NCI-H187 treated with DMSO at 0.1 percent for 48 hours (cell line): ENCODE measurements at regions not wholly inside any gene's neighbourhood (a gene's known extent, or its start where the extent isn't known, plus 50 kb on each side); places are given as distances from the start of the nearest gene placed in this dataset.
"Not testable (repeated sequence)": the region's sequence is repeated elsewhere in the genome, so short reads cannot be mapped to it uniquely, and the experiment has no call there.

Experiments used
- DNase-seq: peaks from one replicate; lab custom pipeline; 2025; lab: John Stamatoyannopoulos, UW

- no peak for DNase-seq
Observed at GRCh38 chr12:107500307-107500706, 185.3 kb upstream of the PWP1 start.

GRCh38 chr12:107501681-107502080 is 183.9 kb upstream of the PWP1 start:
- DNase-seq = no peak

GRCh38 chr12:107503129-107503855 is 182.3 kb upstream of the PWP1 start:
- no peak for DNase-seq

- peak; percentile 80 for DNase-seq
Observed at GRCh38 chr12:107503887-107504885, 181.4 kb upstream of the PWP1 start.

DNA sequence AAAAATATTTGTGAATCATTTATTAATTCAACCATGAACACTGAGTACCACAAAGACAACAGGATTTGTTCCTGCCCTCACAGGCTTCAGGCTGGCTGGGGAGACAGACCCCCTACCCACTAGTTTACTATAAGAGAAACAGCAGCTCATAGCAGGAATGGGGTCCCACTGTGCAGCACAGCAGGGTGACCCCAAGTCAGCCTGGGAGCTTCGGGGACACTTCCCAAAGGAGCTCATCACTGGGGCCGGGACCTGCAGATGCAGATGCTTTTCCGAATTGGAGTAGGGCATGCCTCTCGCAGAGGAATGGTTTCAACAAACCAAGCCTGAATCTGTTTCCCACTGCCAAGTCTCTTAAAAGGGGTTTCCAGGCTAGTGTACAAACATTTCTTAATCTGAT is 176.2 kb upstream of the PWP1 start:
- no peak for DNase-seq

DNA sequence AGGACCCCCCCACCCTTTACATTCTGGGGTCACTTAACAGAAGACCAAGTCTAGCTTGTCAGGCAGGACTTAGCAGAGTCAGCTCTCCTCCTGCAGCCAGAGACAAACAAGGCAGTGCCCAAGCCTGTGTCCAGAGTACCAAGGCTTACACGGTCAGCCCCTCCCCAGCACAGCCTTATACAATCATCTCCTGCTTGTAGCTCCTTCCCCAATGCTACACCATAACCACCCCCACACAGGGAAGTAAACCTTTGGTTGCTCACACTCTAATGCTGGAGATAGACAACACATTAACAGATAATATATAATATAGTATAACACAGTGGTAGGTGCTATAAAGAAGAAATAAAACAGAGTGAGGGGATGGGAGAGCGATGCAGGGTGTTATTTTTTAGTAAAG is 175.4 kb upstream of the PWP1 start:
- DNase-seq = no peak

DNA sequence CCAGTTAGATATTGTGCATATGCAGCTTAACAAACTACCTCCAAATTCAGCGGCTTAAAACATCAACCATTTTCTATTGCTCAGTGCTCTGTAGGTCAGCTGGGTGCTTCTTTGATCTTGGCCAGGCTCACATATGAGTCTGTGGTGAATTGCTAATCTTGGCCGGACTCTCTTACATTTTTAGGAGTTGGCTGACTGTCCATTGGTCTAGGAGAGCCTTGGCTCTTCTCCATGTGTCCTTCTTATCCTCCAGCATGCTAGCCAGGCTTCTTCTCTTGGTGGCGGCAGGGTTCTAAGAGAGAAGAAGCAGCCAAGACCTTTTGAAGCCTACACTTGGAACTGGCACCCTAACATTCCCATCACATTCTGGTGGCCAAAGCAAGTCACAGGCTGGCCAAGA is 174.3 kb upstream of the PWP1 start:
- no peak for DNase-seq

GRCh38 chr12:107512391-107512790 is 173.2 kb upstream of the PWP1 start:
- no peak for DNase-seq

GRCh38 chr12:107513184-107513583 is 172.4 kb upstream of the PWP1 start:
- DNase-seq = no peak

- no peak for DNase-seq
Observed at GRCh38 chr12:107513636-107514400, 171.8 kb upstream of the PWP1 start.

GRCh38 chr12:107514887-107515445 is 170.6 kb upstream of the PWP1 start:
- DNase-seq = no peak

DNA sequence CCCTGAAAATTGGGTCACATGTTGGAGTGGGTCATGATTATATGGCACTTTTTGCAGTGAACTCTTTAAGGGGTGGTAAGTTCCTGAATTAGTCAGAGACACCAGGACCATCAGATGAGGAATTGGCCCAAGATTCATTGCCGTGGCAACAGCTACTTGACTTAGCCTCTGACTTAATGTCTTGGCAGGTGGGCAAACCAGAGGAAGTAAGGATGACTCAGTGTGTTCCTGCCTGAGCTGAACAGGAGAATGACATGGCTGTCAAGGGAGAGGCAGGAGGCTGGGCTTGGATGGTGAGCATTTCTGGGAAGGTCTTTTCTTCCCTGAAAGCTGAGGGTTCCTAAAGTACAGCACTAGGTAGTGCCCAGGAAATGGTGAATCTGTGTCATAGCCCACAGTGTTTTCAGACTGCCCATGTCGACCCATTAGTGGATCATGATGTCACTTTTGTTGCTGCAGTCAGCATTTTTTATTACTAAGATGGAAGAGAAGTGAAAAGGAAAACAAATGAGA is 170.1 kb upstream of the PWP1 start:
- no peak for DNase-seq

- DNase-seq = not testable (repeated sequence)
Observed at GRCh38 chr12:107517816-107518215, 167.8 kb upstream of the PWP1 start.

- DNase-seq = no peak
Observed at GRCh38 chr12:107518868-107519267, 166.7 kb upstream of the PWP1 start.

DNA sequence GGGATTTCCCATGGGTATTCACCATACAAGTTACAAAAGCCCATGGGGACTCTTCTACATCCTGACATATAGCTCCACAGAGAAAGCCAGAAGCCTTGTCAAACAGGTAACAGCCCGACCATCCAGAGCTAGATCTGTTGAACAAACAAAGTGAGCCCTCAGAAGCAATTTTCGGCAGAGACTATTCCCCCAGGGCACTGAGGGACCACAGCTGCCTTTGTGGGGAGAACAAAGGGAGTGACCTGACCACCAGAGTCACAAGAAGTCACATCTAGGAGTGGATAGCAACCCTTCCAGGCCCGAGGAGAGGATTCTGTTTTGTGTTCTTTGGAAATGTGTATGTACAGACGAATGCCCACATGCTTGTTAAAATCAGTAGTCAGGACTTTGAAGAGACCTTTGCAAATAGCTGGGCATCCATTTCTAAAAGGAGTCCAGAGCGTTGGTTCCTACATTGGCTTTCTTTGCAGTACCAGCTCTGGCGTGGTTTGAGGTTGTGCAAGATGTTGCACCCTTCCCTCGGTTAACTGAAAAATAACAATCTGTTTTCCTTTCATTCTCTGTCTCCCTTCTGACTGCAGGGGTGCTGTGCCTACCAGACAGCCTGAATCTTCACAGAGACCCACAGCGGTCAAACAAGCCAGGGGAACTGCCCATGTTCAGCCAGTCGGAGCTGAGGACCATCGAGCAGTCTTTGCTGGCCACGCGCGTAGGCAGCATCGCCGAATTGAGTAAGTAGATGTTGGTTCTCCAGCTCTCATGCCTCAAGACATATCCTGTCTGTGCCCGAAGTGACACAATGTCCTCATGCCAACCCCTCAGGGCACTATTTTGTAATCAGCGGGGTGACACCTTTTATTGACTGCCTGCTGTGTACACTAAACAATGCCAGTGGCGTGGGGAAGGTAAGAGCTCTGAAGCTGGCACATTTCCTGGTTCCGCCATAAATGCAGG is 165.4 kb upstream of the PWP1 start:
- no peak for DNase-seq

- DNase-seq = no peak
Observed at GRCh38 chr12:107521826-107522355, 163.7 kb upstream of the PWP1 start.

- no peak for DNase-seq
Observed at GRCh38 chr12:107522692-107523477, 162.7 kb upstream of the PWP1 start.

GRCh38 chr12:107523775-107524535 is 161.6 kb upstream of the PWP1 start:
- DNase-seq = no peak
